GM12872 (cell line): ENCODE measurements at regions not wholly inside any gene's neighbourhood (a gene's known extent, or its start where the extent isn't known, plus 50 kb on each side); places are given as distances from the start of the nearest gene placed in this dataset.

Experiments used
- CTCF ChIP-seq: IDR thresholded peaks from 3 replicates; pipeline ENCODE4 v1.5.1; 2011; ENCODE audit warnings: low read depth, mild to moderate bottlenecking, low read length, moderate library complexity; ENCODE audit not compliant: insufficient read depth

GRCh38 chr6:40135491-40136072 is 201.3 kb upstream of the MOCS1 start:
- TF ChIP-seq CTCF, result no peak

GRCh38 chr6:40131675-40132074 is 197.4 kb upstream of the MOCS1 start:
- TF ChIP-seq CTCF, result no peak

DNA sequence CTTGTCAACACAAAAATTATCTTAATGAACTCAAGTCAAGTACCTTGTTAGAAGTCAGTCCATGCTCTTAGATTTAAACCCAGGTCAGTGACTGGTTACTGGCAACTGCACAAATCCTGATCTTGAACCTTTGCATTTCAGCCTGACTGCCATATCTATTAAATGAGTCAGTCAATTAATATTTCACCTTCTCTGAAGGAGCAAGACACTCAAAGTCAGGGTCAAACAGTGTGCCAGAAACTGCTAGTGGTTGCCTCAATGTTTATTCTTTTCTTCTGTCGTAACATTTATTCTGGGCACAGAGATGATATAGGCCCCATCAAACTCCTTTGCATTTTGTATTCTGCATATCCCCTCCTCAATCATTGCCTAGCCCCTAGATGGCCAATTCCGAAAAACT is 193.9 kb upstream of the MOCS1 start:
- TF ChIP-seq CTCF, result no peak

DNA sequence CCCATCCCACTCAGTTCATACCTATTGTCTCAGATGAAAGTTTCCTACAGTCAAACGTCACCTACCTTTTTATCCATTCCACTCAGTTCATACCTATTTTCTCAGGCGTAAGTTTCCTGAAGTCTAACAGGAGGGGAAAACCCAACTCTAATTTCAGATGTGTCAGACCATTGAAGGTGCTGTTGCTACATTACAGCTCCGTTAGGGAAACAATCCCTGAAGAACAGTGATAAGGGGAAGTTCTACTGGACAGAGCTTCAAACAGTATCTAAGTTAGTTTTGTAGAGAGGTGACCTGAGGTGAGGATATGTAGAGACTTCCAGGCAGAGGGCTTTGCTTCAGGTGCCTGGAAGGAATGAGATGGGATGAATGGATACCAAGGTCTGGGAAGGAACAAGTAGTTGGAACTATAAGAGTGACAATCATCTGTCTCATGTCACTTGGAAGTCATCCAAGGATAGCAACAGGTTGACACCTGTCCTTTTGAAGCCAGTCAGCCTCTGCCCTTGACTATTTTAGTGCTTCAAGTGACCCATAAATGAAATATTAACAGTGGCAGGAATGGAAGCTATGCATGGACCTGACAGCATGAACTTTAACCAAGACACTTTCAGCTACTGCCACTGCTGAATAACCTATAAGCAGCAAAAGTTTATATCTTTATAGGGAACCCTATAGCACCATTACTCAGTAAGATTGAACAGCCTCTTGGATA is 191.6 kb upstream of the MOCS1 start:
- TF ChIP-seq CTCF, result no peak

DNA sequence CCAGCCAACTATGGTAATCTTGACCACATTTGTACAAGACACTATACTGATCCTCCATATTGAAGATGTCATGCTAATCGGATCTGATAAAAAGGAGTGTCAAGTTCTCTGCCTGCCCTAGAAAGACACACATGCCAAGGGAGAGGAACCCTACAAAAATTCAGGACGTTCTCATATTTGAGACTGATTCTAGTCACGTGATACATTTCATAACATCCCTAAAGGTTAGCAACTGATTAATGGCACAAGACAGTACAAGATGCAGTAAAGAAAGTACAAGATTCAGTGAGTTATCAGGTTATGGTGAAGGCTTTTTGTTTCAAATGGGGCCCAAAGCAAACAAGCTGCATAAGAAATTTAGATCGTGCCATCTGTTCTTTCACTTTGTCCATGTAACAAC is 190.7 kb upstream of the MOCS1 start:
- TF ChIP-seq CTCF, result no peak

DNA sequence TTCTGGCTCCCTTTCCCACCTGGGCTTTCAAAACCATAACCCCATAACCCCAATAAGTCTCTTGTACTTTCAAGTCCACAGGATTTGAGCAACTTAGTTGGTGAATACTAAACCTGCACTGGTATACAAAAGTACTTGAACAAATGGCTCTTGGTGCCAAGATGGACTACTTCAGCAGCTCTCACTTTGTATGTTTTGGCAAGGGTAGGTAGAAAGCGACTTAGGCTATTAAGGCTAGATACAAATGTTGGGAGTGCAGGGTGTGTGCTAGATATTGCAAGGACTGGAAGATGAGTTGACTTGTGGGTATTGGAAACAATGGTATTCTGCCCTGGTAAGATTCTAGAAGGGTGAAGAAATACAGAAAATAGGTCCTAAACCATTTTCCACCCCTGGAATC is 182.6 kb upstream of the MOCS1 start:
- no peak for TF ChIP-seq CTCF

GRCh38 chr6:40112350-40112749 is 178.1 kb upstream of the MOCS1 start:
- 0 out of 3 replicates have a peak, but pooled peaks have one; percentile 13 for TF ChIP-seq CTCF

- no peak for TF ChIP-seq CTCF
Observed at GRCh38 chr6:40108736-40109135, 174.5 kb upstream of the MOCS1 start.
